Keratinocyte (primary cell): ENCODE measurements at regions not wholly inside any gene's neighbourhood (a gene's known extent, or its start where the extent isn't known, plus 50 kb on each side); places are given as distances from the start of the nearest gene placed in this dataset.

Experiments
- EZH2 ChIP-seq: IDR thresholded peaks from one replicate; pipeline ENCODE4 v1.6.1; 2012; ENCODE audit warnings: inconsistent platforms, mild to moderate bottlenecking, low read length, moderate library complexity
- TF ChIP-seq, protein P1 (sequence below), 3 experiments: IDR thresholded peaks in 1 of 3; conservative IDR thresholded peaks in 1 of 3; optimal IDR thresholded peaks in 1 of 3; 2 replicates in 2 of 3; 3 replicates in 1 of 3; pipeline versions ENCODE3 to v1.5.1; 2011; ENCODE audit warnings: low read length in 3 of 3, mild to moderate bottlenecking in 3 of 3, moderate library complexity in 2 of 3, control low read depth in 1 of 3, inconsistent platforms in 1 of 3; ENCODE audit not compliant: insufficient read depth in 2 of 3; ENCODE audit errors: extremely low read depth in 1 of 3

DNA sequence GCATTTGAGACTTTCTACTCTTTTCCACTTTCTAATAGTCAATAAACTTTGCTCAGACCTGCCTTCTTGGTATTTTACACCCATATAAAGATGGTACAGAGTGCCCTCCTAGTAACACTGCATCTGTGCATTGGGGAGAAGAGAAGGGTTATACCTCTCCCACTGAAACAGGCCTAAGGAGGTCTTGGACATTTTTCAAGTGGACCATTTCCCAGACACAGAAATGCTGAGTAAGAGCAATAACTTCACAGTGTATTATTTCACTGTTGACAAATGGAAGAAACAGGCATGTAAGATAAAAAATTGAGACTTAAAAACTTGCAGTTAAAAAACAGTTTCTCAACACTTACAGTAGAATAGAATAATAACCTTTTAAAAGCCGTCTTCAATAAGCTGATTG, 1224.0 kb upstream of the CDH18 start:
- TF ChIP-seq, protein P1, sequence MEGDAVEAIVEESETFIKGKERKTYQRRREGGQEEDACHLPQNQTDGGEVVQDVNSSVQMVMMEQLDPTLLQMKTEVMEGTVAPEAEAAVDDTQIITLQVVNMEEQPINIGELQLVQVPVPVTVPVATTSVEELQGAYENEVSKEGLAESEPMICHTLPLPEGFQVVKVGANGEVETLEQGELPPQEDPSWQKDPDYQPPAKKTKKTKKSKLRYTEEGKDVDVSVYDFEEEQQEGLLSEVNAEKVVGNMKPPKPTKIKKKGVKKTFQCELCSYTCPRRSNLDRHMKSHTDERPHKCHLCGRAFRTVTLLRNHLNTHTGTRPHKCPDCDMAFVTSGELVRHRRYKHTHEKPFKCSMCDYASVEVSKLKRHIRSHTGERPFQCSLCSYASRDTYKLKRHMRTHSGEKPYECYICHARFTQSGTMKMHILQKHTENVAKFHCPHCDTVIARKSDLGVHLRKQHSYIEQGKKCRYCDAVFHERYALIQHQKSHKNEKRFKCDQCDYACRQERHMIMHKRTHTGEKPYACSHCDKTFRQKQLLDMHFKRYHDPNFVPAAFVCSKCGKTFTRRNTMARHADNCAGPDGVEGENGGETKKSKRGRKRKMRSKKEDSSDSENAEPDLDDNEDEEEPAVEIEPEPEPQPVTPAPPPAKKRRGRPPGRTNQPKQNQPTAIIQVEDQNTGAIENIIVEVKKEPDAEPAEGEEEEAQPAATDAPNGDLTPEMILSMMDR (optimal IDR thresholded peaks at IDR 0.05 in 1 of 3, IDR thresholded peaks at IDR 0.05 in 1 of 3, conservative IDR thresholded peaks at IDR 0.05 in 1 of 3; ENCODE audit: extremely low read depth in 1 of 3, insufficient read depth in 2 of 3, low read length in 3 of 3) = no peak
- no peak for TF ChIP-seq EZH2
